ENCODE measurements at regions not wholly inside any gene's neighbourhood (a gene's known extent, or its start where the extent isn't known, plus 50 kb on each side); places are given as distances from the start of the nearest gene placed in this dataset.
A peak's percentile ranks its signal among the peaks of the same experiment; 100 is the strongest.
"Not testable (repeated sequence)": the region's sequence is repeated elsewhere in the genome, so short reads cannot be mapped to it uniquely, and the experiment has no call there.

GRCh38 chr6:139885909-139886308, 511.5 kb upstream of the CITED2 start:
- no peak for DNase-seq (ENCODE audit: low read depth in 2 of 3, low spot score in 1 of 3)

- DNase-seq (ENCODE audit: low read depth in 2 of 3, low spot score in 1 of 3) = no peak
Measured at GRCh38 chr6:139883776-139884175, 509.3 kb upstream of the CITED2 start.

GRCh38 chr6:139882977-139883728, 508.7 kb upstream of the CITED2 start:
- DNase-seq (ENCODE audit: low read depth in 2 of 3, low spot score in 1 of 3) = no peak

GRCh38 chr6:139882234-139882633, 507.8 kb upstream of the CITED2 start:
- DNase-seq (ENCODE audit: low read depth in 2 of 3, low spot score in 1 of 3) = no peak

GRCh38 chr6:139881728-139882211, 507.3 kb upstream of the CITED2 start:
- peak in 1 of 3 donors; percentile 29 for DNase-seq (ENCODE audit: low read depth in 2 of 3, low spot score in 1 of 3)

- DNase-seq (ENCODE audit: low read depth in 2 of 3, low spot score in 1 of 3) = no peak
Measured at GRCh38 chr6:139881236-139881635, 506.8 kb upstream of the CITED2 start.

GRCh38 chr6:139879823-139880356, 505.4 kb upstream of the CITED2 start:
- no peak for DNase-seq (ENCODE audit: low read depth in 2 of 3, low spot score in 1 of 3)

GRCh38 chr6:139879241-139879640, 504.8 kb upstream of the CITED2 start:
- not testable (repeated sequence) for DNase-seq (ENCODE audit: low read depth in 2 of 3, low spot score in 1 of 3)

- no peak for DNase-seq (ENCODE audit: low read depth in 2 of 3, low spot score in 1 of 3)
Measured at GRCh38 chr6:139877828-139878405, 503.5 kb upstream of the CITED2 start.

- no peak for DNase-seq (ENCODE audit: low read depth in 2 of 3, low spot score in 1 of 3)
Measured at GRCh38 chr6:139872665-139873064, 498.2 kb upstream of the CITED2 start.

GRCh38 chr6:139871803-139872510, 497.5 kb upstream of the CITED2 start:
- DNase-seq (ENCODE audit: low read depth in 2 of 3, low spot score in 1 of 3) = no peak

GRCh38 chr6:139871165-139871710, 496.8 kb upstream of the CITED2 start:
- no peak for DNase-seq (ENCODE audit: low read depth in 2 of 3, low spot score in 1 of 3)

GRCh38 chr6:139868576-139868975, 494.1 kb upstream of the CITED2 start:
- DNase-seq (ENCODE audit: low read depth in 2 of 3, low spot score in 1 of 3) = no peak

GRCh38 chr6:139863964-139864363, 489.5 kb upstream of the CITED2 start:
- no peak for DNase-seq (ENCODE audit: low read depth in 2 of 3, low spot score in 1 of 3)

GRCh38 chr6:139863346-139863745, 488.9 kb upstream of the CITED2 start:
- DNase-seq (ENCODE audit: low read depth in 2 of 3, low spot score in 1 of 3) = no peak

- DNase-seq (ENCODE audit: low read depth in 2 of 3, low spot score in 1 of 3) = no peak
Measured at GRCh38 chr6:139862311-139862710, 487.9 kb upstream of the CITED2 start.

- no peak for DNase-seq (ENCODE audit: low read depth in 2 of 3, low spot score in 1 of 3)
Measured at GRCh38 chr6:139860203-139860602, 485.8 kb upstream of the CITED2 start.

- no peak for DNase-seq (ENCODE audit: low read depth in 2 of 3, low spot score in 1 of 3)
Measured at GRCh38 chr6:139858429-139858828, 484.0 kb upstream of the CITED2 start.

- DNase-seq (ENCODE audit: low read depth in 2 of 3, low spot score in 1 of 3) = no peak
Measured at GRCh38 chr6:139857143-139857542, 482.7 kb upstream of the CITED2 start.

GRCh38 chr6:139856562-139856961, 482.1 kb upstream of the CITED2 start:
- DNase-seq (ENCODE audit: low read depth in 2 of 3, low spot score in 1 of 3) = no peak

GRCh38 chr6:139855671-139856311, 481.3 kb upstream of the CITED2 start:
- DNase-seq (ENCODE audit: low read depth in 2 of 3, low spot score in 1 of 3) = no peak

All from stimulated activated CD4-positive, alpha-beta T cell treated with anti-CD3 and anti-CD28 coated beads, Interleukin-12 subunit alpha, Interleukin-12 subunit beta, amount 100 ng/mL, for 48 hours (primary cell).